T-helper 2 cell treated with Interferon-gamma antibody and Interleukin-4, amounts not matched to agents 100 ng/mL and 5 ng/mL, for 36 hours (primary cell): ENCODE measurements at regions not wholly inside any gene's neighbourhood (a gene's known extent, or its start where the extent isn't known, plus 50 kb on each side); places are given as distances from the start of the nearest gene placed in this dataset.

Experiments used
- intact Hi-C: fragments of 100-400 bp; cut with micrococcal nuclease; formaldehyde crosslinking; loops from one replicate; pipeline ENCODE4 v1.15.1; 2023

- intact Hi-C loops, result no loop called here
Observed at GRCh38 chr4:111775556-111776297, 369.5 kb upstream of the FAM241A start.

GRCh38 chr4:111776561-111776960 is 368.7 kb upstream of the FAM241A start:
- intact Hi-C loops, result no loop called here

GRCh38 chr4:111778543-111778942 is 366.7 kb upstream of the FAM241A start:
- intact Hi-C loops, result no loop called here

- intact Hi-C loops, result no loop called here
Observed at GRCh38 chr4:111780965-111781364, 364.3 kb upstream of the FAM241A start.

GRCh38 chr4:111781611-111782010 is 363.6 kb upstream of the FAM241A start:
- intact Hi-C loops, result no loop called here

GRCh38 chr4:111788099-111788498 is 357.2 kb upstream of the FAM241A start:
- intact Hi-C loops, result no loop called here

GRCh38 chr4:111789901-111790640 is 355.2 kb upstream of the FAM241A start:
- intact Hi-C loops, result no loop called here

GRCh38 chr4:111792632-111793031 is 352.6 kb upstream of the FAM241A start:
- intact Hi-C loops, result no loop called here

GRCh38 chr4:111793433-111794091 is 351.7 kb upstream of the FAM241A start:
- intact Hi-C loops, result no loop called here

- intact Hi-C loops, result no loop called here
Observed at GRCh38 chr4:111797455-111798163, 347.6 kb upstream of the FAM241A start.

GRCh38 chr4:111798840-111799239 is 346.4 kb upstream of the FAM241A start:
- intact Hi-C loops, result no loop called here

GRCh38 chr4:111800551-111800950 is 344.7 kb upstream of the FAM241A start:
- intact Hi-C loops, result no loop called here

GRCh38 chr4:111802191-111802590 is 343.1 kb upstream of the FAM241A start:
- intact Hi-C loops, result no loop called here

GRCh38 chr4:111806331-111806730 is 338.9 kb upstream of the FAM241A start:
- intact Hi-C loops, result no loop called here

- intact Hi-C loops, result no loop called here
Observed at GRCh38 chr4:111807576-111807975, 337.7 kb upstream of the FAM241A start.

- intact Hi-C loops, result no loop called here
Observed at GRCh38 chr4:111808174-111808573, 337.1 kb upstream of the FAM241A start.

- intact Hi-C loops, result no loop called here
Observed at GRCh38 chr4:111811661-111812060, 333.6 kb upstream of the FAM241A start.

- intact Hi-C loops, result no loop called here
Observed at GRCh38 chr4:111812114-111812513, 333.1 kb upstream of the FAM241A start.

GRCh38 chr4:111812760-111813159 is 332.5 kb upstream of the FAM241A start:
- intact Hi-C loops, result no loop called here

GRCh38 chr4:111813555-111814140 is 331.6 kb upstream of the FAM241A start:
- intact Hi-C loops, result no loop called here

- intact Hi-C loops, result no loop called here
Observed at GRCh38 chr4:111814961-111815360, 330.3 kb upstream of the FAM241A start.
